Loucy (cell line): ENCODE measurements at regions not wholly inside any gene's neighbourhood (a gene's known extent, or its start where the extent isn't known, plus 50 kb on each side); places are given as distances from the start of the nearest gene placed in this dataset.

ENCODE experiments used
- EZH2phosphoT487 ChIP-seq: fragments of 200-600 bp; IDR thresholded peaks from 2 replicates; pipeline ENCODE4 v1.6.1; 2018; ENCODE audit warnings: antibody characterized with exemption, mild to moderate bottlenecking, moderate library complexity, borderline replicate concordance
- TF ChIP-seq, protein P1 (sequence below): fragments of 200-600 bp; sonication (generic); conservative IDR thresholded peaks from 2 replicates; pipeline ENCODE4 v1.5.1; 2014; ENCODE audit warnings: mild to moderate bottlenecking, antibody characterized with exemption, low read length

DNA sequence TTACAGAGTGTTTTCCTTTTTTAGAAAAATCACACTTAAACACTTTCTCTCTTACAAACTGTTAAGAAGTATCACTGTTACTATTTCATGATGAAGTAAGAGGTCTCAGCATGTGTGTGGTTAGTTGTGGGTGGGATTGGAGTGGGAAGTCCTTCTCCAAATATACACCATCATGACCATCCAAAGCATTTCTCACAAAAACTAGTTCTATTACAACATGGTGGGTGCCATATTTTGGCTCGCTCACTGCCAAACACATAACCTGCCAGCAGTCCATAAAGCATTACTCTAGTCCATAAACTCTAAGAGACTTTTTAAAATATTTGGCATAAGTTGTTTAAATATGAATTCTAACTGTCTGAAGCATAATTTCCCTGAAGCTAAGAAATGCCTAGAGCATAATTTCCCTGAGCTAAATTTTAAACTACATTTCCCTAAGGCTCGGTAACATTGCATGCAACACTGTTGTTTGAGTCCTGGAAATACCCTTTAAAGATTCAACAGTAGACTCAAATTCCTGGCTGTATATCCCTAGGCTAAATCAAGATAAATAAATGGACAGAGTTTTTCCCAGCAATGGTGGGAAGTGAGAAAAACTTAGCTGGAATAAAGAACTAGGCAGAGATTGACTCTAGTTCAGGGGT, 415.0 kb upstream of the INTU start:
- TF ChIP-seq, protein P1, sequence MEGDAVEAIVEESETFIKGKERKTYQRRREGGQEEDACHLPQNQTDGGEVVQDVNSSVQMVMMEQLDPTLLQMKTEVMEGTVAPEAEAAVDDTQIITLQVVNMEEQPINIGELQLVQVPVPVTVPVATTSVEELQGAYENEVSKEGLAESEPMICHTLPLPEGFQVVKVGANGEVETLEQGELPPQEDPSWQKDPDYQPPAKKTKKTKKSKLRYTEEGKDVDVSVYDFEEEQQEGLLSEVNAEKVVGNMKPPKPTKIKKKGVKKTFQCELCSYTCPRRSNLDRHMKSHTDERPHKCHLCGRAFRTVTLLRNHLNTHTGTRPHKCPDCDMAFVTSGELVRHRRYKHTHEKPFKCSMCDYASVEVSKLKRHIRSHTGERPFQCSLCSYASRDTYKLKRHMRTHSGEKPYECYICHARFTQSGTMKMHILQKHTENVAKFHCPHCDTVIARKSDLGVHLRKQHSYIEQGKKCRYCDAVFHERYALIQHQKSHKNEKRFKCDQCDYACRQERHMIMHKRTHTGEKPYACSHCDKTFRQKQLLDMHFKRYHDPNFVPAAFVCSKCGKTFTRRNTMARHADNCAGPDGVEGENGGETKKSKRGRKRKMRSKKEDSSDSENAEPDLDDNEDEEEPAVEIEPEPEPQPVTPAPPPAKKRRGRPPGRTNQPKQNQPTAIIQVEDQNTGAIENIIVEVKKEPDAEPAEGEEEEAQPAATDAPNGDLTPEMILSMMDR = no peak
- TF ChIP-seq EZH2phosphoT487 = no peak
